ENCODE measurements at regions not wholly inside any gene's neighbourhood (a gene's known extent, or its start where the extent isn't known, plus 50 kb on each side); places are given as distances from the start of the nearest gene placed in this dataset.

- TF ChIP-seq CTCF (IDR thresholded peaks at IDR 0.05) = no peak
- TF ChIP-seq POLR2A (IDR thresholded peaks at IDR 0.05) = no peak
These were observed 481.9 kb downstream of the ARL4A start for GRCh38 chr7:13169356-13169755.

Measured in heart left ventricle (tissue), 13 donors.